ENCODE measurements at regions not wholly inside any gene's neighbourhood (a gene's known extent, or its start where the extent isn't known, plus 50 kb on each side); places are given as distances from the start of the nearest gene placed in this dataset.
"Not testable (repeated sequence)": the region's sequence is repeated elsewhere in the genome, so short reads cannot be mapped to it uniquely, and the experiment has no call there.

DNA sequence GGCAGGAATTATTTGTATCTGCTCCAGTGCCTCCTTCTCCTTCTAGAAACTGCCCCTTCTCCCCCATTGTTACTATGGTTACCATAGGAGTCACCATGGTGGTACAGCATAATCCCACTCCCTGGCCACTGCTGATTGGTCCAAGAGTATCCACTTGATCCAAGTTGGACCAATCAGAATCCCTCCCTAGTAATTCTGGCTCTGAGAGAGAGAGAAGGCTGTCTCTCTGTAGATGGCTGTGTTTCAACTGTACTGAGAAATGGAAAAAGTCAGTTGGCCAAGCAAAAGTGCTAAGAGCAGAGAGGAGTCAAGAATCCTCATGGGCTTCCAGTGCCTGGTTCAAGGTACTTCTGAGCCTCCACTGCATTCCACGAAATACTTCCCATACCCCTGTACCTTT, 120.6 kb upstream of the SPATA12 start:
- no peak overlapping the region for H3K4me3 ChIP-seq (ENCODE audit: low read depth, low read length)
- DNase-seq (ENCODE audit: low read depth) = no peak
- TF ChIP-seq, protein P1, sequence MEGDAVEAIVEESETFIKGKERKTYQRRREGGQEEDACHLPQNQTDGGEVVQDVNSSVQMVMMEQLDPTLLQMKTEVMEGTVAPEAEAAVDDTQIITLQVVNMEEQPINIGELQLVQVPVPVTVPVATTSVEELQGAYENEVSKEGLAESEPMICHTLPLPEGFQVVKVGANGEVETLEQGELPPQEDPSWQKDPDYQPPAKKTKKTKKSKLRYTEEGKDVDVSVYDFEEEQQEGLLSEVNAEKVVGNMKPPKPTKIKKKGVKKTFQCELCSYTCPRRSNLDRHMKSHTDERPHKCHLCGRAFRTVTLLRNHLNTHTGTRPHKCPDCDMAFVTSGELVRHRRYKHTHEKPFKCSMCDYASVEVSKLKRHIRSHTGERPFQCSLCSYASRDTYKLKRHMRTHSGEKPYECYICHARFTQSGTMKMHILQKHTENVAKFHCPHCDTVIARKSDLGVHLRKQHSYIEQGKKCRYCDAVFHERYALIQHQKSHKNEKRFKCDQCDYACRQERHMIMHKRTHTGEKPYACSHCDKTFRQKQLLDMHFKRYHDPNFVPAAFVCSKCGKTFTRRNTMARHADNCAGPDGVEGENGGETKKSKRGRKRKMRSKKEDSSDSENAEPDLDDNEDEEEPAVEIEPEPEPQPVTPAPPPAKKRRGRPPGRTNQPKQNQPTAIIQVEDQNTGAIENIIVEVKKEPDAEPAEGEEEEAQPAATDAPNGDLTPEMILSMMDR (IDR thresholded peaks at IDR 0.05; ENCODE audit: insufficient read depth, low read depth, low read length) = no peak

DNA sequence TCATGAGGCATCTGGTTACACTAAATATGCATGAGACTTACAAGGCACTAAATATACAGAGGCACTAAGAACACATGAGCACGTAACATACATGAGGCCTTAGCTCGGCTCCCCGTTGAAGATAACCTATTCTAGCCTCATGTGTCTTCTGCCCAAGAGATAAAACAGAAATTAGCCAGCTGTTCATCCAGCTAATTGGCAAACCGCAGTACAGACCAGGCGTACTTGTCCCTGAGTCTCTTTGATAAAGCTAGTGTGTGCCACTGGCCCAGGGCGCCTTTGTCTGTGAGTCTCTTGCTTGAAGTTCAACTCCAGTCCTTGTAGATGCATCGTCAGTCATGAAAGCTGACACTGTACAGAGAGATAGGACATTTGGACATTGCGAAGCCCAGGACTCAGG, 121.9 kb upstream of the SPATA12 start:
- TF ChIP-seq, protein P1 (IDR thresholded peaks at IDR 0.05; ENCODE audit: insufficient read depth, low read depth, low read length) = no peak

DNA sequence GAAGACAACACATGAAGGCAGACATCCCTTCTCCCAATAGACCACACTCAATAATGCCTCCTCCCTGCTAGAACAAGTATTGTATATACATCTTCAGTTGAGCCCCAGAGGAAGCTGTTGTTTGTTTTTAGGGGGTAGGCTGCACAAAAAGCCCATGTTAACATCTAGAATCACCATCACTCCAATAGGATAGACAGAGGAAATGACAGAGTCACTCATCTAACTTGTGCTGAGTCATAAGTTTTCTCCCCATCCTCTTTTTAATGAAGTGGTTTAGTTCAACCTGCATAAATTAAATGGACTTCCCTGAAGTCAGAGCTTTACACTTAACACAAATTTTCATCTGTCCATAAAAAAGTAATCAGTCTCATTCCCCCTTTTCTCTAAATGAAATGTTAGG, 122.9 kb upstream of the SPATA12 start:
- no peak overlapping the region for H3K4me3 ChIP-seq (ENCODE audit: low read depth, low read length)
- DNase-seq (ENCODE audit: low read depth) = no peak
- TF ChIP-seq, protein P1 (IDR thresholded peaks at IDR 0.05; ENCODE audit: insufficient read depth, low read depth, low read length) = no peak

More for the DNA sequence above, 121.9 kb upstream of the SPATA12 start:
- H3K4me3 ChIP-seq (ENCODE audit: low read depth, low read length) = no peak overlapping the region
- DNase-seq (ENCODE audit: low read depth) = no peak

DNA sequence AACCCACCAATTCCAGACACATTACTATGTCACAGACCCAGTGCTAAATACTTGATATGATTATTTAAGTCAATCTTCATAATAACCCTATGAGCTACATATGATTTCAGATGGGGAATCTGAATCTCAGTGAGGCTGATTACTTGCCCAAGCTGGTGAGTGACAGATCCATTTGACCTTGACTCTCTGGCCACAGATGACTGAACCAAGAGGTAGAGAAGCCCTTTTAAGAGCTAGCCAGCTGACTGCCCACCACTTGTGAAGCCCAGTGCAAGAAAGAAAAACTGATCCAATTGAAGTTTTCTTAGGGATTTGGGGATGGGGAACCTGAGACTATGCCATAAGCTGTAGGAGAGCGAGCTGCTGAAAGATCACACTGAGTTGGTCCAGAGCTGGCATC, 124.7 kb upstream of the SPATA12 start:
- no peak overlapping the region for H3K4me3 ChIP-seq (ENCODE audit: low read depth, low read length)
- TF ChIP-seq, protein P1 (IDR thresholded peaks at IDR 0.05; ENCODE audit: insufficient read depth, low read depth, low read length) = no peak
- DNase-seq (ENCODE audit: low read depth) = no peak

DNA sequence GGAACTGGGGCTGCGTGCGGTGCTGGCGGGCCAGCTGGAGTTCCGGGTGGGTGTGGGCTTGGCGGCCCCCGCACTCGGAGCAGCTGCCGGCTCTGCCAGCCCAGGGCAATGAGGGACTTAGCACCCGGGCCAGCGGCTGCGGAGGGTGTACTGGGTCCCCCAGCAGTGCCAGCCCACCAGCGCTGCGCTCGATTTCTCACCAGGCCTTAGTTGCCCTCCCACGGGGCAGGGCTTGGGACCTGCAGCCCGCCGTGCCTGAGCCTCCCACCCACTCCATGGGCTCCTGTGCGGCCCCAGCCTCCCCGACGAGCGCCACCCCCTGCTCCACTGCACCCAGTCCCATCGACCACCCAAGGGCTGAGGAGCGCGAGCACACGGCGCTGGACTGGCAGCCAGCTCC, 126.0 kb upstream of the SPATA12 start:
- DNase-seq (ENCODE audit: low read depth); H3K4me3 ChIP-seq (ENCODE audit: low read depth, low read length): not testable (repeated sequence)

DNA sequence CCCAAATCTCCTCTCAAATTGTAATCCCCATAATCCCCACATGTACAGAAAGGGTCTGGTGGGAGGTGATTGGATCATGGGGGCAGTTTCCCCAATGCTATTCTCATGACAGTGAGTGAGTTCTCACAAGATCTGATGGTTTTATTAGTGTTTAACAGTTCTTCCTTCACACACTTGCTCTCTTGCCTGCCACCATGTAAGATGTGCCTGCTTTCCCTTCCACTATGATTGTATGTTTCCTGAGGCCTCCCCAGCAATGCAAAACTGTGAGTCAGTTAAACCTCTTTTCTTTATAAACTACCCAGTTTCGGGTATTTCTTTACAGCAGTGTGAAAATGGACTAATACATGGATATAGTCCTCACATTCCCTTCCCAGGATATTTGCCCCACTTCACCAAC, 126.7 kb upstream of the SPATA12 start:
- no peak for DNase-seq (ENCODE audit: low read depth)
- TF ChIP-seq, protein P1 (IDR thresholded peaks at IDR 0.05; ENCODE audit: insufficient read depth, low read depth, low read length) = no peak
- H3K4me3 ChIP-seq (ENCODE audit: low read depth, low read length) = no peak overlapping the region

DNA sequence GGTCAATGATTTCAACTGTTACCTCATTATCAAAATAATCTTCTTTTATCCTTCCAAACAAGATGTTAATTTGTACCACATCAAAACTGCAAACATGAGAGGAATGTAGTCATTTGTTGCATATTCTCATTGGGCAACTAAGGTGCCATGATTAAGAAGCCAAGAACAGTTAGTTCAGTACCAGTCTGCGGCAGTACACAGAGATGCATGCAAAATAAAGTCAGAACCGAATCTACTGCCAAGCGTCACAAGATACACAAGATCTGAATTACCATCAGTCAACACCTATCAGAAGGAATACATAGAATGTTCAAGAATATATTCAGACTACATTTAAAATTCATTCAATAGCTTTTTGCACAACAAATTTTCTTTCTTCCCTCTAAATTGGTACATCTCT, 127.6 kb upstream of the SPATA12 start:
- DNase-seq (ENCODE audit: low read depth) = no peak
- H3K4me3 ChIP-seq (ENCODE audit: low read depth, low read length) = no peak overlapping the region
- TF ChIP-seq, protein P1 (IDR thresholded peaks at IDR 0.05; ENCODE audit: insufficient read depth, low read depth, low read length) = no peak
